GM21723 (cell line): ENCODE measurements at regions not wholly inside any gene's neighbourhood (a gene's known extent, or its start where the extent isn't known, plus 50 kb on each side); places are given as distances from the start of the nearest gene placed in this dataset.

ENCODE experiments used
- ATAC-seq: cut with Tn5 transposase; IDR thresholded peaks from one replicate; pipeline ENCODE4 v1.9.1; 2021; ENCODE audit warnings: mild to moderate bottlenecking, moderate library complexity; ENCODE audit not compliant: unreplicated experiment

- no peak for ATAC-seq
Observed at GRCh38 chr4:81963015-81963762, 410.6 kb downstream of the HNRNPD start.

GRCh38 chr4:81960961-81961360 is 412.8 kb downstream of the HNRNPD start:
- ATAC-seq: no peak

GRCh38 chr4:81954271-81954670 is 419.5 kb downstream of the HNRNPD start:
- no peak for ATAC-seq

GRCh38 chr4:81951891-81952455 is 421.8 kb downstream of the HNRNPD start:
- ATAC-seq: no peak

GRCh38 chr4:81946996-81947395 is 426.8 kb downstream of the HNRNPD start:
- ATAC-seq: no peak

- ATAC-seq: no peak
Observed at GRCh38 chr4:81930506-81931238, 443.1 kb downstream of the HNRNPD start.

GRCh38 chr4:81923140-81923539 is 450.7 kb downstream of the HNRNPD start:
- no peak for ATAC-seq

- no peak for ATAC-seq
Observed at GRCh38 chr4:81922313-81922712, 450.6 kb upstream of the RASGEF1B start.

- ATAC-seq: no peak
Observed at GRCh38 chr4:81921751-81922159, 450.0 kb upstream of the RASGEF1B start.

GRCh38 chr4:81919810-81920209 is 448.1 kb upstream of the RASGEF1B start:
- no peak for ATAC-seq

GRCh38 chr4:81919223-81919622 is 447.5 kb upstream of the RASGEF1B start:
- no peak for ATAC-seq

- no peak for ATAC-seq
Observed at GRCh38 chr4:81915430-81915829, 443.7 kb upstream of the RASGEF1B start.

- ATAC-seq: peak; percentile 38
Observed at GRCh38 chr4:81914623-81915022, 442.9 kb upstream of the RASGEF1B start.

GRCh38 chr4:81913427-81913879 is 441.7 kb upstream of the RASGEF1B start:
- peak; percentile 87 for ATAC-seq

- ATAC-seq: no peak
Observed at GRCh38 chr4:81912376-81913030, 440.8 kb upstream of the RASGEF1B start.

- no peak for ATAC-seq
Observed at GRCh38 chr4:81906905-81907304, 435.2 kb upstream of the RASGEF1B start.

- ATAC-seq: peak; percentile 97
Observed at GRCh38 chr4:81905971-81906370, 434.3 kb upstream of the RASGEF1B start.

GRCh38 chr4:81904121-81904520 is 432.4 kb upstream of the RASGEF1B start:
- ATAC-seq: no peak

GRCh38 chr4:81903212-81903611 is 431.5 kb upstream of the RASGEF1B start:
- no peak for ATAC-seq

GRCh38 chr4:81898862-81899504 is 427.3 kb upstream of the RASGEF1B start:
- ATAC-seq: no peak

- ATAC-seq: no peak
Observed at GRCh38 chr4:81896936-81897335, 425.2 kb upstream of the RASGEF1B start.
